ENCODE measurements at regions not wholly inside any gene's neighbourhood (a gene's known extent, or its start where the extent isn't known, plus 50 kb on each side); places are given as distances from the start of the nearest gene placed in this dataset.

DNA sequence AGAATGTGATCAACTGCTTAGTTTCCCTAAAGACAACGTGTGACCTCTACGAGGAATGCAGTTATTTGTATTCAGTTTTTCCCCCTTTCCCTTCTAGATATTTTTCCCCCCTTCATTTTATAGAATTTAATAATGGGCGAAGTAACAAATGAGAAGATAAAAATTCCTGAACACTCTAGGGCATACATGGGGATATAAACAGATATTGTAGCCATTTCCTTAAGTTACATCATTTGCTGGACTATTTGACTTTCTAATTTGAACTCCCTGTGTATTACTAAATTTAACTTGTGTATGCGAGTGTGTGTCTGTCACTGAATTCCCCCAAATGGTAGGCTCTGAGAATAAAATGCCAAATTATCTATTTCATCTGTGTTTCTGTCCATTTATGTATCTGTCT is 99.0 kb upstream of the ZFP64 start:
- no peak for DNase-seq (ENCODE audit: low read depth)
- no peak overlapping the region for H3K4me3 ChIP-seq (ENCODE audit: low read depth, low read length)
- no peak for TF ChIP-seq CTCF (IDR thresholded peaks at IDR 0.05; ENCODE audit: insufficient read depth, low read depth, low read length)

DNA sequence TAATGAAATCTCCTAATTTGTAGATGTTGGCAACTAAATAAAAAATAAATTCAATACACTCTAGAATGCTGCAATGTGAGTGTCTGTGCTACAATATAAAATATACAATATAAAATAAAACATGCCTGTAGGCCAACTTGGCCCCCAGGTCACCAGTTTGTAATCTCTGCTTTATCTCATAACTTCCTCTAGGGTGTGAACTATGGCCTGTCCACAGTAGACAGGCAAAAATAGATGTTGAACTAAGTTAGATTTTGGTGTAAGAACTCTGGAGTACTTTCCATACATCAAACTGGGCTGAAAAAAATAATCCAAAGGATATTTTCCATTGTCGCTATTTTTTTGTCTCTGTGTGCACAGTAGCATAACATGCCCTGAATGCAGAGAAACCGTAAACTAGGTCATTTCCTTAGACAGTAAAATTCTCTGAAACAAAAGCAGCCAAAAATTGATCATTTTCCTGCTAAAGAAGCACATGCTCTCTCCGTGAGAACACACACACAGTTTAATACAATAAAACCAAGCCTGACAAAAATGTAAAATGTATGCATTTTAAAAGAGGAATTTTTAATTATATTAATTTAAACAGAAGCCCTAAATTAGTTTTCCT is 98.5 kb upstream of the ZFP64 start:
- TF ChIP-seq CTCF (IDR thresholded peaks at IDR 0.05; ENCODE audit: insufficient read depth, low read depth, low read length), result no peak
- no peak overlapping the region for H3K4me3 ChIP-seq (ENCODE audit: low read depth, low read length)
- DNase-seq (ENCODE audit: low read depth), result no peak

- H3K4me3 ChIP-seq (ENCODE audit: low read depth, low read length), result no peak overlapping the region
- no peak for TF ChIP-seq CTCF (IDR thresholded peaks at IDR 0.05; ENCODE audit: insufficient read depth, low read depth, low read length)
- no peak for DNase-seq (ENCODE audit: low read depth)
Observed at GRCh38 chr20:52280407-52280806, 88.8 kb upstream of the ZFP64 start.

- no peak overlapping the region for H3K4me3 ChIP-seq (ENCODE audit: low read depth, low read length)
- peak; percentile 89 for DNase-seq (ENCODE audit: low read depth)
- TF ChIP-seq CTCF (IDR thresholded peaks at IDR 0.05; ENCODE audit: insufficient read depth, low read depth, low read length), result no peak
Observed at GRCh38 chr20:52279706-52280105, 88.1 kb upstream of the ZFP64 start.

GRCh38 chr20:52275181-52275691 is 83.7 kb upstream of the ZFP64 start:
- no peak for TF ChIP-seq CTCF (IDR thresholded peaks at IDR 0.05; ENCODE audit: insufficient read depth, low read depth, low read length)
- peak; percentile 76 for DNase-seq (ENCODE audit: low read depth)
- H3K4me3 ChIP-seq (ENCODE audit: low read depth, low read length), result no peak overlapping the region

DNA sequence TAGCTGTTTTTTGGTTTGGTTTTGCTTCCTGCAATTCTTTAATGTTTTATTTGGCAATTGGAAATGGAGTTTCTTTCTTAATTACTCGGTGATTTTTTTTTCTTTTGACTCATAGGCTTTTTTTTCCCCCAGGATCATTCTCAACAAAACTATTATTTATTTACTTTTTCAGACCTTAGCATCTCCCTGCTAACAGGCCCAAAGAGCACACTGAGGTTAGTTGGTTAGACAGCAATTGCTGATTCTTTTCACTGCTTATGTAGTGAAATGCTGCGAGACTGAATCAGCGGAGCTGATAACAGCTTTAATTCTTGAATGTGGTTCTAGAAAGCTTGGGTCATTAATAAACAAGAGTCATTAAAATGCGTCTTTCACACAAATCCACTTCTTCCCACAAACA is 79.1 kb upstream of the ZFP64 start:
- no peak for TF ChIP-seq CTCF (IDR thresholded peaks at IDR 0.05; ENCODE audit: insufficient read depth, low read depth, low read length)

More for the DNA sequence above, 79.1 kb upstream of the ZFP64 start:
- H3K4me3 ChIP-seq (ENCODE audit: low read depth, low read length), result no peak overlapping the region
- DNase-seq (ENCODE audit: low read depth), result no peak
